Liver (tissue), 3 donors: ENCODE measurements at regions not wholly inside any gene's neighbourhood (a gene's known extent, or its start where the extent isn't known, plus 50 kb on each side); places are given as distances from the start of the nearest gene placed in this dataset.

Experiments used
- FOXA1 ChIP-seq: IDR thresholded peaks from 2 replicates; pipeline ENCODE4 v1.6.1; 2016; ENCODE audit warnings: antibody characterized with exemption
- GABPA ChIP-seq, 2 donors: IDR thresholded peaks in 1 of 2; conservative IDR thresholded peaks in 1 of 2; 2 replicates each; pipeline ENCODE4 v1.6.1; 2016; ENCODE audit warnings: antibody characterized with exemption in 2 of 2, mild to moderate bottlenecking in 1 of 2, moderate library complexity in 1 of 2
- HNF4A ChIP-seq, 2 donors: conservative IDR thresholded peaks; 2 replicates each; pipeline ENCODE4 v1.6.1; 2016; ENCODE audit warnings: antibody characterized with exemption in 2 of 2, mild to moderate bottlenecking in 2 of 2
- RAD21 ChIP-seq, 2 donors: IDR thresholded peaks; 2 replicates each; pipeline ENCODE4 v1.6.1; 2016; ENCODE audit warnings: antibody characterized with exemption in 2 of 2, mild to moderate bottlenecking in 2 of 2
- RXRA ChIP-seq, 2 donors: IDR thresholded peaks; 2 replicates each; pipeline ENCODE4 v1.6.1; 2017 to 2018; ENCODE audit warnings: antibody characterized with exemption in 2 of 2, mild to moderate bottlenecking in 1 of 2
- SP1 ChIP-seq: IDR thresholded peaks from 2 replicates; pipeline ENCODE4 v1.6.1; 2018; ENCODE audit warnings: antibody characterized with exemption, mild to moderate bottlenecking
- TAF1 ChIP-seq: conservative IDR thresholded peaks from 2 replicates; pipeline ENCODE4 v1.6.1; 2016; ENCODE audit warnings: antibody characterized with exemption, mild to moderate bottlenecking
- YY1 ChIP-seq: IDR thresholded peaks from 2 replicates; pipeline ENCODE4 v1.6.1; 2016; ENCODE audit warnings: antibody characterized with exemption, mild to moderate bottlenecking
- TF ChIP-seq, protein P1 (sequence below): fragments of 150-350 bp; IDR thresholded peaks from 2 replicates; pipeline ENCODE4 v1.5.1; 2017; ENCODE audit warnings: improper control_type of control experiment, low read depth, low read length; ENCODE audit not compliant: missing input control
- TF ChIP-seq, protein P2 (sequence below): IDR thresholded peaks from 2 replicates; pipeline ENCODE4 v1.6.1; 2016; ENCODE audit warnings: antibody characterized with exemption
- donor health status: healthy.
- donor health status: healthy.

DNA sequence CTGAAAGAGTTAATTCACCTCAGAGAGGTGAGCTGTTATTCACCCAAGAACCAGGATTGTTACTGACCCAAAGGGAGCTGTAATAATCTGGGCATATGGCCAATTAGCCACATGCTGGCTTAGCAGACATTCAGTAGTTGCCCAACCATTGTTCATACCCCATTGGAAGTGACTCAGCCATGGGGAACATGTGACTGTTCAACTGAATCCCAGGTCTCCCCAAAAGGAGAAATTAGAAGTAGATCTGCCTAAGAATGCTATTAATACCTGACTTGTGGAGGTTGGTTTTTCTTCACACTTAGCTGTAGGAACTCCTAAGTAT, 272.6 kb upstream of the UBE2E3 start:
- TF ChIP-seq, protein P1, sequence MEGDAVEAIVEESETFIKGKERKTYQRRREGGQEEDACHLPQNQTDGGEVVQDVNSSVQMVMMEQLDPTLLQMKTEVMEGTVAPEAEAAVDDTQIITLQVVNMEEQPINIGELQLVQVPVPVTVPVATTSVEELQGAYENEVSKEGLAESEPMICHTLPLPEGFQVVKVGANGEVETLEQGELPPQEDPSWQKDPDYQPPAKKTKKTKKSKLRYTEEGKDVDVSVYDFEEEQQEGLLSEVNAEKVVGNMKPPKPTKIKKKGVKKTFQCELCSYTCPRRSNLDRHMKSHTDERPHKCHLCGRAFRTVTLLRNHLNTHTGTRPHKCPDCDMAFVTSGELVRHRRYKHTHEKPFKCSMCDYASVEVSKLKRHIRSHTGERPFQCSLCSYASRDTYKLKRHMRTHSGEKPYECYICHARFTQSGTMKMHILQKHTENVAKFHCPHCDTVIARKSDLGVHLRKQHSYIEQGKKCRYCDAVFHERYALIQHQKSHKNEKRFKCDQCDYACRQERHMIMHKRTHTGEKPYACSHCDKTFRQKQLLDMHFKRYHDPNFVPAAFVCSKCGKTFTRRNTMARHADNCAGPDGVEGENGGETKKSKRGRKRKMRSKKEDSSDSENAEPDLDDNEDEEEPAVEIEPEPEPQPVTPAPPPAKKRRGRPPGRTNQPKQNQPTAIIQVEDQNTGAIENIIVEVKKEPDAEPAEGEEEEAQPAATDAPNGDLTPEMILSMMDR: no peak
- TF ChIP-seq YY1 (no peak), GABPA (IDR thresholded peaks at IDR 0.05 in 1 of 2, conservative IDR thresholded peaks at IDR 0.05 in 1 of 2) (no peak), FOXA1 (no peak), SP1 (no peak), RXRA (IDR thresholded peaks at IDR 0.05) (no peak), RAD21 (IDR thresholded peaks at IDR 0.05) (no peak), HNF4A (conservative IDR thresholded peaks at IDR 0.05) (no peak), TAF1 (no peak)
- TF ChIP-seq, protein P2, sequence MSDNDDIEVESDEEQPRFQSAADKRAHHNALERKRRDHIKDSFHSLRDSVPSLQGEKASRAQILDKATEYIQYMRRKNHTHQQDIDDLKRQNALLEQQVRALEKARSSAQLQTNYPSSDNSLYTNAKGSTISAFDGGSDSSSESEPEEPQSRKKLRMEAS: no peak
